Midbrain (tissue), 1 donor: ENCODE measurements at regions not wholly inside any gene's neighbourhood (a gene's known extent, or its start where the extent isn't known, plus 50 kb on each side); places are given as distances from the start of the nearest gene placed in this dataset.
"Not testable (repeated sequence)": the region's sequence is repeated elsewhere in the genome, so short reads cannot be mapped to it uniquely, and the experiment has no call there.

Experiments used
- DNase-seq: peaks from one replicate; lab custom pipeline; 2025; lab: John Stamatoyannopoulos, UW

- no peak for DNase-seq
Measured at GRCh38 chr6:20263059-20263458, 50.8 kb upstream of the MBOAT1 start.

GRCh38 chr6:20265842-20266241 is 53.6 kb upstream of the MBOAT1 start:
- no peak for DNase-seq

DNA sequence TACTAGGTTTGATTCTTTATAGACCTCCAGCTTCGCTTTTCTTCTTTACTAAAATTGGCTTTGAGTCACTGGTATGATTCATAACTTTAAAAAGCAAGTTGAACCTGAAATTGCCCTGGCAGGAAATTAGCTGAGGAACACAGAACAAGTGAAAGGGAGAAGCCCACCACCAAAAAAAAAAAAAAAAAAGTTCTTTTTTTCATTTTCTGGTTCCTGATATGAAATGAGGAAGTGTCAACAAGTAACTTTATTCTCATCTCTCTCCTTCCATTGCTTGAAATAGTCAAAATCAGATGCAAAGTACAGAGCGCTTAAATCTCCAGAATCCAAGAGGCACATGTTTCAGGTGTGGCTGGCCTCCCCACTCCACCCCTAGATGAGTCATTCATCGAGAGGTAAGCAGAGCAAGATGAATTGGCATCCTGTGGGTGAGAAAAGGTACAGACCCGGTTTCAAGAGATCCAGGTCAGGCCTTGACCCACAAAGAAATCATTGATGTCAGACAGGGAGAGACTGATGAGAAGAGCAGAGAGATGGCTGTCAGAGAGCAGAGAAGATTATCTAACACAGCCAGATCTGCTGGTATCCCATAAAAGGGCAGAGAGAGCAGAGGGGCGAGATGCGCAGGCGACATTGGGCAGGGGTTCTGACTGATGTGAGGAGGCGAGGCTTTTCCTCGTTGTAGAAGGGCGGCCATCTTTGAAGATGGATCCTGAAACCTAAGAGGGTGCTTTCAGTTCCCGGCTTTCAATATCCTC is 54.8 kb upstream of the MBOAT1 start:
- no peak for DNase-seq

DNA sequence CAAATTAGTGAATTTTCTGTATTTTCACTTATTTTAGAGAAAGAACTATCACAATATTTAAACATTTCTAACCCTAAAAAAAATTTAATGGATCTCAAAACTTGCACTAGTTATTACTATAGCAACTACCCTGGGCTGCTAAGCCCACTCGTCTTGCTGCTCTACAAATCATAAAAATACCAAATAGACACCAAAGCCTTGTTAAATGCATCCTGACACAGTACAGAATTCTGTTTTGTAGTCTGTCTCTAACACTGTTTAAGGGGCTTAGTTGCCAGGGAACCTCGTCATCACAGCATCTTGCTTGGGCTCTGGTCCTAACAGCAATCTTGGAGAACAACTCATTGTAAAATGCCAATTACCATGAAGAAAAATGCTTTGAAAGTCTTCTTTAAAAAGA is 56.9 kb upstream of the MBOAT1 start:
- DNase-seq = no peak

GRCh38 chr6:20271818-20272217 is 59.5 kb upstream of the MBOAT1 start:
- no peak for DNase-seq

DNA sequence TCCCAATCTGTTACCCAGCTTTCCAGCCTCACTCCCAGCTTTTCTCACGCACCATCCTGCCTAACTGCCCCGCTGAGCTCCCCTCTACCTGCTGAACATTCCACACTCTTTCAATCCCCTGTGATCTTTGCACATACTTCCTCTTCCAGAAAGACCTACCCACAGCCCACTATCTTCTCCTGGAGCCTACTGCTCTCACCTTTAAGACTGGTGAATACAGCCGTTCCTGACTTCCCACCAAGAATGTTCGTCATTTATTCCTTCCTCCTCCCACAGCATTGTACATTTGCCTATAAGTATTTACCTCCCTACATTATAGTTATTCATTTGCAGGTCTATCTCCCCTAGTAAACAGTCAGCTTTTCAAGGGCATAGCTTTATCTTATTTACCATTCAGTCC is 61.9 kb upstream of the MBOAT1 start:
- DNase-seq = no peak

GRCh38 chr6:20275837-20276236 is 63.6 kb upstream of the MBOAT1 start:
- DNase-seq = not testable (repeated sequence)

DNA sequence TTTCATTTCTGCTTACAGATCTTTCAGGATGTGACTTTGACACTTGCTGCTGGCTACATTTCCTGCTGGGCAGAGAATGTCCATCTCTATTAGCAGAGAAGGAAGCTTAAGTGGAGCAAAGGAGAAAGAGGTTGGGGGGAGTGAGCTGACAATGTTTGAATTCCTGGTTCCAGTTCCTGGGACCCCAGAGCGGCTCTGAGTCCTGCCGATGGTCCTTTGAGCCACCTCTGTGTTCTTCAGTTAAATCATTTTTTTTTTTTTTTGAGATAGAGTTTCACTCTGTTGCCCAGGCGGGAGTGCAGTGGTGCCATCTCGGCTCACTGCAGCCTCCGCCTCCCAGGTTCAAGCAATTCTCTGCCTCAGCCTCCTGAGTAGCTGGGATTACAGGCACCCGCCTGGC is 65.5 kb upstream of the MBOAT1 start:
- not testable (repeated sequence) for DNase-seq

DNA sequence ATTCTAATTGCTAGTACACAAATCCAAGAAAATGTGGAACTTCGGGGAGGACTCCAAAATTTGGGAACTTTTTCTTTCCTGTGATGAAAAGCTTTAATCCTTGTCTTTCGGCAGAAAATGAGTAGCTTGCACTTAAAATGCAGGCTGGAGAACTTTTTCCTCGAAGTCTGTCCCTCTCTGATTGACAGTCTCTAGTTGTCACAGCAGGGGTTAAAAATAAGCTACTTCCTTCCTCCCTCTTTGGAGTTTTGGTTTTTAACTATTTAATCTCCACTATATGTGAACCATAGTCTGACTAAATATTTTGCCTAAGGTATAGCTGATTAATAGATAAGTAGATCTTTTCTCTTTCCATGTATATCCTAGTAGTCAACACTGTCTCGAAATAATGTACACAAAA is 66.8 kb upstream of the MBOAT1 start:
- DNase-seq = no peak

DNA sequence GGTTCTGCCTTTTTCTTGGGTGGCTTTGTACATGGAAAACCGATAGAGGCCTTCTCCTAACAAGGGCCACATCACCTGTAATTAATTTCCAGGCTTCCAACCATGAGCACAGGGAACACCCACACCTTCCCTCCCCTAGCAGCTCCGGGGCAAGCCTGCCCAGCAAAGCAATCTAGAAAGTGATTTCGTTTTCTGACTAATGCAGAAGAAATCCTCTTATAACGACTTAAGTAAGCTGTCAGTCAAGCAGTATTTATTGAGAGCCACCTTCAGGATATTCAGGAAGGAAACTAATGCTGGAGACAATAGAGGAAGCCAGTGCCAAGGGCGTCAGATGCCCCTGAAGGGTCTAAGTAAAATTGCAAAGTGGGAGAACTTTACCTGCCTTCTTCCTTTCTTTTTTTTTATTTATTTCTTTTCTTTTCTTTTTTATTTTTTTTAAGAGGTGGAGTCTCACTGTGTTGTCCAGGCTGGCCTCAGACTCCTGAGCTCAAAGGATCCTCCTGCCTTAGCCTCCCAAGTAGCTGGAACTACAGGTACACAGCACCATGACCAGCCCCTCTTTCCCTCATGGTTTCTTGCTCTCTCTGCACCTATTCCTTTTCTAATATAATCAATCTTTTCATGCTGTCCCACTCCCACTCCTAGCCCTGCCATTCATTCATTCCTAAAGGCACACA is 67.5 kb upstream of the MBOAT1 start:
- no peak for DNase-seq

GRCh38 chr6:20280288-20280621 is 68.0 kb upstream of the MBOAT1 start:
- DNase-seq = no peak

DNA sequence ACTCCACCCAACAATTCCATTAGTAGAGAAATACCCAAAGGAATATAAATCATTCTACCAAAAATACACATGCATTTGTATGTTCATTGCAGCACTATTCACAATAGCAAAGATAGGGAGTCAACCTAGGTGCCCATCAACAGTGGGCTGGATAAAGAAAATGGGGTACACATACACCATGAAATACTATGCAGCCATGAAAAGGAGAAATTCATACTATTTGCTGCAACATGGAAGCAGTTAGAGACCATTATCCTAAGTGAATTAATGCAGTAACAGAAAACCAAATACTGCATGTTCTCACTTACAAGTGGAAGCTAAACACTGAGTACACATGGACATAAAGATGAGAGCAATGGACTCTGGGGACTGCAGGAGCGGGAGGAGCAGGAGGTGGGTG is 72.4 kb upstream of the MBOAT1 start:
- no peak for DNase-seq

DNA sequence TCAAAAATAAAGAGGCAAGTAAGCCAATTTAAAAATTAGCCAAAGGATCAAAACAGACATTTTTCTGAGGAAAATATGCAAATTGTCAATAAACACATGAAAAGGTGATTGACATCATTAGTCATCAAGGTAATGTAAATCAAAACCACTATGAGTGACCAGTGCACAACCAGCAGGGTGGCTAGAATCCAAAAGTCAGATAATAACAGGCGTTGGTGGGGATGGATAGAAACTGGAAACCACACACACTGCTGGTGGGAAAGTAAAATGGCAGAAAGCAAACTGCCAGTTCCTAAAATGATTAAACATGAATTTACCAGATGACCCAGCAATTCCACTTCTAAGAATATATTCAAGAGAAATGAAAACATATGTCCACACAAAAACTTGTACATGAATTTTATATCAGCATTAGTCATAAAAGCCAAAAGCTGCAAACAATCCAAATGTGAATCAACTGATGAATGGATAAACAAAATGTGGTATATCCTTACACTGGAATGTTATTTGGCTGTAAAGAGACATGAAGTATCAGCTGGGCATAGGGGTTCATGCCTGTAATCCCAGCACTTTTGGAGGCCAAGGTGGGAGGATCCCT is 74.8 kb upstream of the MBOAT1 start:
- DNase-seq = no peak

- peak; percentile 61 for DNase-seq
Measured at GRCh38 chr6:20291764-20292580, 79.7 kb upstream of the MBOAT1 start.

GRCh38 chr6:20292905-20293304 is 80.6 kb upstream of the MBOAT1 start:
- no peak for DNase-seq

GRCh38 chr6:20301256-20301655 is 89.0 kb upstream of the MBOAT1 start:
- DNase-seq = no peak

GRCh38 chr6:20302168-20302567 is 89.9 kb upstream of the MBOAT1 start:
- DNase-seq = no peak

DNA sequence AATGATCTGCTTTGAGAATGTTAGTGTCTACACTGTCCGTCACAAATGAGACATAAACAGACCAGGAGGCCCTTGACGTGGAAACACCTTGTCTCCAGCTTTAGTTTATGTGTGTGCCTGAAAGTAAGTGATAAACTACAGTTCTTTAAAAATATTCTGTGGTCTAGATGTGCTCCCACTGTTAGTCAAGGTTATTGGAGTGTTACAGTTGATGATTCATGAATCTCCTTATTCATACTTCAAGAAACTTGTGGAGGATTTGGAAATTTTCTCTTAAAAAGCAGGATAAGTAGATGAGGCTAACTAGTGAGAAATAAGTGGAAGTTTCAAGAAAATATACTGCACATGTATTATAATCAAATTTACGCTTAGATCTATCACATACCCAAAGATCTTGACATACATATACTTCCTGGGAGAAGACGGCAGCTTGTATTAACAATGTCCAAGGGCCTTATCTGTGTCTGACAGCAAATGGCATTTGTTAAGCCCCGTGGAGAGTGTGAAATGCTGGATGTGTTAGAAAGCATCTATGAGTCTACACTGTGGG is 90.5 kb upstream of the MBOAT1 start:
- DNase-seq = no peak

- DNase-seq = no peak
Measured at GRCh38 chr6:20306491-20306890, 94.2 kb upstream of the MBOAT1 start.

DNA sequence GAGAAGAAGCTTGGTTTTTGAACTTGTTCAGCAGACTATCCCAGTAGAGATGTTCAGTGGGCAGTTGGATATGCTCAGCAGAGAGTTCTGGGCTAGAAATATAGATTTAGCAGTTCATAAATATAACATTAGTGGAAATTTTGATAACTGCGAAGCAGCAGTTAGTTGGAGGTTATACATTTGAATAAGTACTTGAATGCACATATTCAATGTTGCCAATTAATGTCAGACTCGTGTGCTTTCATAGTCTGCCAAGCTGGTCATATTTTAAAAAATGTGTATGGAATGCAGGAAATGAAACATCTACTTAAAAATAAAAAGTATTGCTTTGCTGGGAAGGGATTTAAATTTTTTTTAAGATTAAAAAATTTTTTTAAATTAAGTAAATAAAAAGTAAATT is 92.5 kb upstream of the E2F3 start:
- DNase-seq = no peak

DNA sequence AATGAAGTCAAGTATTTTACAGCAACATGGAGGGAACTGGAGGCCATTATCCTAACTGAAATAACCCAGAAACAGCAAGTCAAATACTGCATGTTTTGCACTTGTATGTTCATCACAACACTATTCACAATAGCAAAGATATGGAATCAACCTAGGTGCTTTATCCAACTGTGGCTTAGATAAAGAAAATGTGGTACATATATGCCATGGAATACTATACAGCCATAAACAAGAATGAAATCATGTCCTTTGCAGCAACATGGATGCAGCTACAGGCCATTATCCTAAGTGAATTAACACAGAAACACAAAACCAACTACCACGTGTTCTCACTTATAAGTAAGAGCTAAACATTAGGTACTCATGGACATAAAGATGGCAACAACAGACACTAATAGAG is 91.5 kb upstream of the E2F3 start:
- no peak for DNase-seq

DNA sequence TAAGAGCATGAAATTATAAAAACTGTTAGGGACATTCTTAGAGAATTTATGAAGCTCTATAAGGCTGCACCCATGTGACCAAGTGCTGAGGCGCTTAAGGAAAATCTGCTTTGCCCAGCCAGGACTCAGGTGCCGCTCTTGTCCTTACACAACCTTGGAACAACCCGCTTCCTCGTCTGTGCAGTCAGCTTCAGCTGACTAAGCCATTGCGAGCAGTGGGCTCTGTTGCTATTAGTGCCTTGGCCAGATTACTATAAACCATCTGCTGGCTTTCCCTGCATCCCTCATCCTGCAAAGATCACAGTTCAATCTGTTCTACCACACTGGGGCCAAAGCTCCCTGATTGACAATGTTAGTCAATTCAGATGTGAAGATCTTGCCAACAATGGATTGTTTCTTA is 89.1 kb upstream of the E2F3 start:
- DNase-seq = no peak
